ENCODE measurements at regions not wholly inside any gene's neighbourhood (a gene's known extent, or its start where the extent isn't known, plus 50 kb on each side); places are given as distances from the start of the nearest gene placed in this dataset.
A peak's percentile ranks its signal among the peaks of the same experiment; 100 is the strongest.

DNA sequence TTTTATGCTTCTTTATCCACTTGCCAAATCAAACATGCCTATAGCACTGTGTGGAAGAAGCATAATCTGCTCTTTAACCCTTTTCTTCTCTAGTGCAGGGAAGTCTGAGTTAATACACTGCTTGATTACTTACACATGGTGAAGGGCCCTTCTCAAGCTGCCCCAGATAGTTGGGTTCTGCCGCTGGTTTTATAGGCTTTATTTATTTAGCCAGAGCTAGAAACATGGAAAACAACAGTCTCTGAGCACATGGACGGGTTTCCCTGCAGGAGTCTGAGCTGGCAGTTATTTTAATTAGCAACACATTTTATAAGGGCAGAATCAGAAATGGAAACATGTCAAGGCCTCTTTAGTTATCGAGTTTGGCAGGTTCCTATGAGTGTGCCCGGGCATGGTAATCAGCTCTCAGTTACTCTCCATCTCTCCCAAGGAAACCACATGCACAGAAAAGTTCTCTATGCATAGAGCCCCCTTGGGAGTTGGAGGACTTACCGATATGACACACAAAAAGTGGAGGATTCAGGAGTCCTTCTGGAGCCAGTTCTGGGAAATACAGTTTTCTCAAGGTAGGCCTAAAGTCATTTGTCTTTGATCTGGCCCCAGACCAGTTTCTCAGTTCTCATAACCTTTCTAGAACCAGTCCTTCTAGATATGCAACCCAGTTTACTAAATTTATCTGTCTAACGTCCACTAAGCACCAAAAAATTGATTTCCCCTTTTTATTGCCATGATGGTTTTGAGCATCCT, 564.8 kb downstream of the ACTL7B start:
- no peaks in the 10 kb centered on the region for H3K36me3 ChIP-seq (replicated peaks in 1 of 2)
- no peak for DNase-seq
- intact Hi-C loops (cut with DNase I), result no loop called here
- no peak overlapping the region for H3K27ac ChIP-seq
- 47 to 61% (median 53%) methylated on average over 5 to 6 of the region's 6 CpGs for WGBS, 4 donors
- H3K9me3 ChIP-seq (replicated peaks in 1 of 3), result no peaks in the 10 kb centered on the region
- TF ChIP-seq, protein P1, sequence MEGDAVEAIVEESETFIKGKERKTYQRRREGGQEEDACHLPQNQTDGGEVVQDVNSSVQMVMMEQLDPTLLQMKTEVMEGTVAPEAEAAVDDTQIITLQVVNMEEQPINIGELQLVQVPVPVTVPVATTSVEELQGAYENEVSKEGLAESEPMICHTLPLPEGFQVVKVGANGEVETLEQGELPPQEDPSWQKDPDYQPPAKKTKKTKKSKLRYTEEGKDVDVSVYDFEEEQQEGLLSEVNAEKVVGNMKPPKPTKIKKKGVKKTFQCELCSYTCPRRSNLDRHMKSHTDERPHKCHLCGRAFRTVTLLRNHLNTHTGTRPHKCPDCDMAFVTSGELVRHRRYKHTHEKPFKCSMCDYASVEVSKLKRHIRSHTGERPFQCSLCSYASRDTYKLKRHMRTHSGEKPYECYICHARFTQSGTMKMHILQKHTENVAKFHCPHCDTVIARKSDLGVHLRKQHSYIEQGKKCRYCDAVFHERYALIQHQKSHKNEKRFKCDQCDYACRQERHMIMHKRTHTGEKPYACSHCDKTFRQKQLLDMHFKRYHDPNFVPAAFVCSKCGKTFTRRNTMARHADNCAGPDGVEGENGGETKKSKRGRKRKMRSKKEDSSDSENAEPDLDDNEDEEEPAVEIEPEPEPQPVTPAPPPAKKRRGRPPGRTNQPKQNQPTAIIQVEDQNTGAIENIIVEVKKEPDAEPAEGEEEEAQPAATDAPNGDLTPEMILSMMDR (IDR thresholded peaks at IDR 0.05), result no peak
- TF ChIP-seq POLR2A (IDR thresholded peaks at IDR 0.05), result no peak
- H3K4me3 ChIP-seq, result no peak overlapping the region
- H3K27me3 ChIP-seq, result no peaks in the 10 kb centered on the region
- H3K4me1 ChIP-seq (replicated peaks in 1 of 2), result peaks cover 0 to 10% of the 10 kb centered on the region in 2 donors

DNA sequence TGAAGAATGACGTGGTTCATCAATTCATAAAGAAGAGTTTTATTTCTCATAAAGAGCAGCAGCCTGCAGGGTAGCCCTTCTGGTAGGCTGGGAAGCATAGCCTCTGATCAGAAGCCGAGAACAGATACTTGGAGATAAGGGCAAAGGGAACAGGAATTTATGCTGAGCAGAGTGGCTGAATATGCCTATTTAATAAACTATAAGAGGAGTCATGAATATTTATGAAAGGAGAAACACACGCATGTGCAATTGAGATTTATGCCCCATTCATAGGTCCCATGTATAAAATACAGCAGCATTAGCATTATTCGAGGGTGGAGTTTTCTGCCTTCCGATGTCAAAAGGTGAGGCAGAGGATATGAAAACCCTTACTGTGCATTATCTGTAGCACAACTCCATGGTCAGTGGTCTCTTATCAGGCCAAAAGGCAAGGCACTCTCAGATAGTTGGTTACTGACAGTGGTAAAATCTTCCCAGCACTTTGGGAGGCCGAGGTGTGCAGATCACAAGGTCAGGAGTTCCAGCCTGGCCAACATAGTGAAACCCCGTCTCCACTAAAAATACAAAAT, 569.1 kb downstream of the ACTL7B start:
- Histone ChIP-seq H3K27me3 (no peaks in the 10 kb centered on the region), H3K9me3 (replicated peaks in 1 of 3) (no peaks in the 10 kb centered on the region), H3K27ac (no peak overlapping the region), H3K4me1 (replicated peaks in 1 of 2) (no peaks in the 10 kb centered on the region), H3K36me3 (replicated peaks in 1 of 2) (no peaks in the 10 kb centered on the region), H3K4me3 (no peak overlapping the region)
- TF ChIP-seq, protein P1 (IDR thresholded peaks at IDR 0.05), result no peak
- TF ChIP-seq POLR2A (IDR thresholded peaks at IDR 0.05), result no peak
- intact Hi-C loops (cut with DNase I), result no loop called here
- WGBS, 4 donors, result 90 to 94% (median 92%) methylated on average over 7 of the region's 7 CpGs
- no peak for DNase-seq

DNA sequence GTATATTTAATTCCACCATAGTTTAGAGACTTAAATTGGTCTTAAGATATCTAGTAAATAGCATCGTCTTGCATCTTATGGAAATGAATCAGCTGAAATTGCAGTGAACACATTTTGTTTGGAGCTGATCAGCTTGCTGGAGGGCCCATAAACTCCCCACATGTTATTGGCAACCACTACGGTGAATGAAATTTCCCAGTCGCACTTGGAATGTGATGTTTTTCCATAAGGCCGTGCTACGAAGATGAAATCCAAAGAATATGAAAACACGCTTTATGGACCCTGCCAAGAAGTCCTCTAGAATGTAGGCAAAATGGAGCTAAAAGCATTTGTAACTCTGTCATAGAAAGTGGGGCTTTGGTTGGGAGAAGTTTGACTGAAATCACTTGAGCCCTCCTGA, 572.1 kb downstream of the ACTL7B start:
- no peak overlapping the region for H3K4me3 ChIP-seq
- no peaks in the 10 kb centered on the region for H3K4me1 ChIP-seq (replicated peaks in 1 of 2)
- no peaks in the 10 kb centered on the region for H3K27me3 ChIP-seq
- no peaks in the 10 kb centered on the region for H3K9me3 ChIP-seq (replicated peaks in 1 of 3)
- H3K36me3 ChIP-seq (replicated peaks in 1 of 2), result no peaks in the 10 kb centered on the region
- no peak for DNase-seq
- WGBS, 4 donors, result 88 to 95% (median 91%) methylated on average over 6 of the region's 6 CpGs
- intact Hi-C loops (cut with DNase I), result no loop called here
- no peak overlapping the region for H3K27ac ChIP-seq
- no peak for TF ChIP-seq POLR2A (IDR thresholded peaks at IDR 0.05)
- TF ChIP-seq, protein P1 (IDR thresholded peaks at IDR 0.05), result no peak

DNA sequence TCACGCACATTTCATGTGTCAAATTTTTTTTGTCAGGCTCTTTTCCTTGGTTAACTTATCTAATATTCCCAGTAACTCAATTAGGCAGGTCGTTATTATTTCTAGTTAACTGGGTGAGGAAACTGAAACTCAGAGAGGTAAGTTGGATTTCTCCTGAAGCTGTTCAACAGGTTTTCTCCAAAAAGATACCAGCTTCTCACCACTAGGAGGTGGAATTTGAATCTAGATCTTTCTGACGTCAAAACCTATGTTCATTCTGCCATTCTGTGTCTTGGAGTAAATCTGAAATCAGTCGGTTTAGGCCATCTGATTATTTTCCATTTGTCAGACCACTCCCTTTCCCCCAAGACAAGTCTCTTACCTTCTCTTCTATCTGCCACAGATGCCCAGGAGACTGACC, 572.9 kb downstream of the ACTL7B start:
- H3K9me3 ChIP-seq (replicated peaks in 1 of 3), result no peaks in the 10 kb centered on the region
- H3K36me3 ChIP-seq (replicated peaks in 1 of 2), result no peaks in the 10 kb centered on the region
- H3K27ac ChIP-seq, result no peak overlapping the region
- no peaks in the 10 kb centered on the region for H3K4me1 ChIP-seq (replicated peaks in 1 of 2)
- whole genome bisulfite sequencing, 4 donors, result 61 to 80% (median 63%) methylated on average over 4 of the region's 4 CpGs
- no peak for DNase-seq
- H3K27me3 ChIP-seq, result no peaks in the 10 kb centered on the region
- intact Hi-C loops (cut with DNase I), result no loop called here
- no peak overlapping the region for H3K4me3 ChIP-seq
- TF ChIP-seq, protein P1 (IDR thresholded peaks at IDR 0.05), result peak in 4 of 6 experiments; percentile 5 to 29 (median 28)
- no peak for TF ChIP-seq POLR2A (IDR thresholded peaks at IDR 0.05)

All from adrenal gland (tissue), 9 donors.